ENCODE measurements at regions not wholly inside any gene's neighbourhood (a gene's known extent, or its start where the extent isn't known, plus 50 kb on each side); places are given as distances from the start of the nearest gene placed in this dataset.

DNA sequence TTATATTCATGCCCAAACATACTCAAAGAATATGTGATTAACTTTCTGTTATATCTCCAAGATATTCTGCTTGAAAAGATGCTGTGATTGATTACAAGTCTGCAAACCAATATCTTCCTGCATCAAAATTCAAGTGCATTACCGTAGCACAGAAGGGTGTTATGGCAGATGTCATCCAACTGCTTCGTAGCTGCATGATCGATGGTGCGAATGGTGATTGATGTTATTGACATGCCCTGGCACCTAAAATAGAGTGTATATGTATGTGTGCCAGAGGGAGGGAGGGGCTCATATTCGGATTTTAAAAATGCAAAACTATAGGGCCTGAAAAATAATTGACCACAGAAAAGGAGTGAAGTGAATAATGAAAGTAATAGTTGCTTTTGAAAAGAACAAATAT is 882.1 kb upstream of the NUDT12 start:
- H3K4me3 ChIP-seq (ENCODE audit: low read depth, low read length) = no peak overlapping the region
- TF ChIP-seq, protein P1, sequence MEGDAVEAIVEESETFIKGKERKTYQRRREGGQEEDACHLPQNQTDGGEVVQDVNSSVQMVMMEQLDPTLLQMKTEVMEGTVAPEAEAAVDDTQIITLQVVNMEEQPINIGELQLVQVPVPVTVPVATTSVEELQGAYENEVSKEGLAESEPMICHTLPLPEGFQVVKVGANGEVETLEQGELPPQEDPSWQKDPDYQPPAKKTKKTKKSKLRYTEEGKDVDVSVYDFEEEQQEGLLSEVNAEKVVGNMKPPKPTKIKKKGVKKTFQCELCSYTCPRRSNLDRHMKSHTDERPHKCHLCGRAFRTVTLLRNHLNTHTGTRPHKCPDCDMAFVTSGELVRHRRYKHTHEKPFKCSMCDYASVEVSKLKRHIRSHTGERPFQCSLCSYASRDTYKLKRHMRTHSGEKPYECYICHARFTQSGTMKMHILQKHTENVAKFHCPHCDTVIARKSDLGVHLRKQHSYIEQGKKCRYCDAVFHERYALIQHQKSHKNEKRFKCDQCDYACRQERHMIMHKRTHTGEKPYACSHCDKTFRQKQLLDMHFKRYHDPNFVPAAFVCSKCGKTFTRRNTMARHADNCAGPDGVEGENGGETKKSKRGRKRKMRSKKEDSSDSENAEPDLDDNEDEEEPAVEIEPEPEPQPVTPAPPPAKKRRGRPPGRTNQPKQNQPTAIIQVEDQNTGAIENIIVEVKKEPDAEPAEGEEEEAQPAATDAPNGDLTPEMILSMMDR (IDR thresholded peaks at IDR 0.05; ENCODE audit: low read depth, low read length, missing control alignments) = no peak
- no peak for DNase-seq (ENCODE audit: low read depth)

DNA sequence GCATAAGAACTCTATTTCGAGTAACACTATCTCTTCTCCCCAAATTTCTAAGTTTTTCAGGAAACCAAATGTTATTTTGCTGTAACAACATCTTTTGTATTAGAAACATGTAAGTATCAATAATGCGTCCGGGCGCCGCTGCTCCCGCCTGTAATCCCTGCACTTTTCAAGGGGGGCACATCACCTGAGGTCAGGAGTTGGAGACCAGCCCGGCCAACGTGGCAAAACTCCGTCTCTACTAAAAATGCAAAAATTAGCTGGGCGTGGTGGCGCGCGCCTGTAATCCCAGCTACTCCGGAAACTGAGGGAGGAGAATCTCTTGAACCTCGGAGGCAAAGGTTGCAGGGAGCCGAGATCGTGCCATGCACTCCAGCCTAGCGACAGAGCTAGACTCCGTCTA is 881.1 kb upstream of the NUDT12 start:
- no peak for DNase-seq (ENCODE audit: low read depth)
- TF ChIP-seq, protein P1 (IDR thresholded peaks at IDR 0.05; ENCODE audit: low read depth, low read length, missing control alignments) = no peak

DNA sequence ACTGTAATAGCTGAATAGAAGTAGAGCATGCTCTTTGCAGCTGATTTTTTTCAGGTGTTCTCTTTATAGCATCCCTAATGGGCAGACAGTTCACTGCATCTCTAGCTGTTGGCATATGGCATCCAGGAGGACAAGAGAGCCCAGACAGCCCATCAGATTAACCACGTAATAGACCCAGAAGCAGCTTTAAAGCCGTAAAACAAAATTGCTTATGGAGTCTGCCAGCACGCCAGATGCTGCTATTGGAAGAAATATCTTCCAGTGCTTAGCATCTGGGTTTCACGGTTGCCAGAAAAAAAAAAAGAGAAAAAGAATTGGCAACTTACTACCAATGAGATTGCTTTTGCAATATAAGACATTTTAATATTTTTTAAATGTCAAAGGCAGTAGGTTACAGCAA is 869.4 kb upstream of the NUDT12 start:
- TF ChIP-seq, protein P1 (IDR thresholded peaks at IDR 0.05; ENCODE audit: low read depth, low read length, missing control alignments) = no peak
- no peak for DNase-seq (ENCODE audit: low read depth)
- no peak overlapping the region for H3K4me3 ChIP-seq (ENCODE audit: low read depth, low read length)

More for the DNA sequence above, 881.1 kb upstream of the NUDT12 start:
- no peak overlapping the region for H3K4me3 ChIP-seq (ENCODE audit: low read depth, low read length)

DNA sequence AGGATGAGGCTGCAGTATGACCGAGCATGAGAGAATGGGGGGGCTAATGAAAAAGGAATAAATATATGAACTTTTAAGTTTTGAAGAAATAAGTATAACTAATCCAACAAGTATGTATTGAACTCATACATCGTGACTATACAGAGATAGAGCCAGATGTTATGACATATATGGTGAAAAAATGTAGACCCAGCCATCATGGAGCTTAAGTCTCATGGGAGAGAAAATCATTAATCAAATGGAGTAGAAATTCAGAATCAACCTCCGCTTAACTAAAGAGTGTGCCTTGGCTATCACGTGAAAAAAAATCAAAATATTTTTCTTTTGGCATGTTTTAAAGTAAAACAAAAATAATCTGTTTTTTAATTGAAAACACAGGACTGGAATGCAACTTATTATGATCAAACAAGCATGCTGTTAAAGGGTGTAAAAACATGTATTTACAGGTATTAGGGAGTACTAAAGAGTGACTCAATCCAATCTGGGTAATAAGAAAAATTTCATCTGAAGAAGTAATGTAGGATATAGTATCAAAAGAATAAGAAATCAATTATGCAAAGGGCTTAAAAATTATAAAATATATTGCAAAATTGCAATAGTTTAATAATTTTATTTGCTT is 868.5 kb upstream of the NUDT12 start:
- no peak overlapping the region for H3K4me3 ChIP-seq (ENCODE audit: low read depth, low read length)
- TF ChIP-seq, protein P1 (IDR thresholded peaks at IDR 0.05; ENCODE audit: low read depth, low read length, missing control alignments) = no peak
- DNase-seq (ENCODE audit: low read depth) = no peak

DNA sequence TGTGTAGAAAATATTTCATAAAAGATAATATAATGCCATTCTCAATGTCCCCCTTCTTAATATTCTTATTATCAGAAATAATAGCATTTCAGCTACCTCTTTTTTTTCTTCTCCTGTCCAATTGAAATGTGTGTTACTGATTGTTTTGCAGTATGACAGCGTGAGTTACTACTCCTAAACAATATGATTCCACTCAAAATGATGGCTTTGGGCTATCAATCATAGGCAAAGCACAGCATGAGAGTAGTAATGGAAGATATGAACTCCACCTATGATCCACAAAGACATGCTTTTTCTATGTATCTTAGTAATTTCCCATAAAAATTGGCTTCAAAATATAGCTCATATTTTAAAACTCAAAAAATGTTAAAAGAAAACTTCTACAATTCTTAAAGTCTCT is 867.3 kb upstream of the NUDT12 start:
- DNase-seq (ENCODE audit: low read depth) = no peak
- TF ChIP-seq, protein P1 (IDR thresholded peaks at IDR 0.05; ENCODE audit: low read depth, low read length, missing control alignments) = no peak
- no peak overlapping the region for H3K4me3 ChIP-seq (ENCODE audit: low read depth, low read length)

DNA sequence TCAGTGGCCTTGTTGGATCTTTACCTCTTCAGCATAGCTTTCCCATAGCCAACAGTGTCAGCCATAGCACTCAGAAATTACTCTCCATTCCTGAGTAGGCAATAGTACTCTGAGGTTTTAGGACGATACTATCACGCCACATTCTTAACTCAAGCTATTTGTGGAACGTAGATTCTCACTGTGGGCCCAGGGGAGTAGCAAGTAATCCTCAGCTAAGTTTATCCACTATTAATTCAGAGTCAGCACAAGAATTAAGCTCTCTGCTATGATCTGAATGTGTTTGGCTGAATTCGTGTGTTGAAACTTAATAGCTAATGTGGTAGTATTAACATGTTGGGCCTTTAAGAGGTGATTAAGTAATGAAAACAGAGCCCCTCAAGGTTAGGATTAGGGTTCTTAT is 858.8 kb upstream of the NUDT12 start:
- TF ChIP-seq, protein P1 (IDR thresholded peaks at IDR 0.05; ENCODE audit: low read depth, low read length, missing control alignments) = no peak
- DNase-seq (ENCODE audit: low read depth) = no peak
- H3K4me3 ChIP-seq (ENCODE audit: low read depth, low read length) = no peak overlapping the region

DNA sequence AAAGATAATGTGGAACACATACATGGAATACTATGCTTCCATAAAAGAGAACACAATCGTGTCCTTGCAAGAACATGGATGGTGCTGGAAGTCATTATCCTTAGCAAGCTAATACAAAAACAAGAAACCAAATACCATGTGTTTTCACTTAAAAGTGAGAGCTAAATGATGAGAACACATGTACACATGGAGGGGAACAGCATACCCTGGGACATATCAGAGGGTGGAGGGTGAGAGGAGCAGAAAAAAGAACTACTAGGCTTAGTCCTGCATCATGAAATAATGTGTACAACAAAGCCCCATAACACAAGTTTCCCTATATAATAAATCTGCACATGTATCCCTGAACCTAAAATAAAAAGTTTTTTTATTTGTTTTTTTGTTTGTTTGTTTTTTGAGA is 855.5 kb upstream of the NUDT12 start:
- TF ChIP-seq, protein P1 (IDR thresholded peaks at IDR 0.05; ENCODE audit: low read depth, low read length, missing control alignments) = no peak
- H3K4me3 ChIP-seq (ENCODE audit: low read depth, low read length) = no peak overlapping the region
- DNase-seq (ENCODE audit: low read depth) = no peak

Measured in GM12864 (cell line).